DMS53 treated with DMSO at 0.1 percent for 48 hours (cell line): ENCODE measurements at regions not wholly inside any gene's neighbourhood (a gene's known extent, or its start where the extent isn't known, plus 50 kb on each side); places are given as distances from the start of the nearest gene placed in this dataset.

Source experiments
- DNase-seq: peaks from one replicate; lab custom pipeline; 2025; ENCODE audit not compliant: unreplicated experiment; lab: John Stamatoyannopoulos, UW

DNA sequence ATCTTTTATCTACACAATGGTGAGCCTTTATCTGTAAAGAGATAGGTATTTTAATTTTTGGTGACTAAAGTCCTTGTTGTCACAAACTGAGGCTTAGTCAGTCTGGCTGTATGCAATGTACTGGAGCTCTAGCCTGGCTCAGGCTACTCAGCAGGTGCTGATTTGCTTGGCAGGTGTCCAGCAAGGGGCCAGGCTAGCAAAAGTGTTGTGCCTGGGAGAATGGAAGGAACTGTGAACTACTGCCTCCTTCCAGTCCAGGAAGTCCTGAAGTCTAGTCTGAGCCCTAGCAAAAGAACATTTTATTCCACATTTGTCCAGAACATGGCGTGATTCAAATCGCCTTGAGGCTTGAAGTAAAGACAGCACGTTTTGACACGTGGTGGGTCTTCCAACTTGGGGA is 260.5 kb downstream of the CCDC85A start:
- DNase-seq: peak; percentile 54

DNA sequence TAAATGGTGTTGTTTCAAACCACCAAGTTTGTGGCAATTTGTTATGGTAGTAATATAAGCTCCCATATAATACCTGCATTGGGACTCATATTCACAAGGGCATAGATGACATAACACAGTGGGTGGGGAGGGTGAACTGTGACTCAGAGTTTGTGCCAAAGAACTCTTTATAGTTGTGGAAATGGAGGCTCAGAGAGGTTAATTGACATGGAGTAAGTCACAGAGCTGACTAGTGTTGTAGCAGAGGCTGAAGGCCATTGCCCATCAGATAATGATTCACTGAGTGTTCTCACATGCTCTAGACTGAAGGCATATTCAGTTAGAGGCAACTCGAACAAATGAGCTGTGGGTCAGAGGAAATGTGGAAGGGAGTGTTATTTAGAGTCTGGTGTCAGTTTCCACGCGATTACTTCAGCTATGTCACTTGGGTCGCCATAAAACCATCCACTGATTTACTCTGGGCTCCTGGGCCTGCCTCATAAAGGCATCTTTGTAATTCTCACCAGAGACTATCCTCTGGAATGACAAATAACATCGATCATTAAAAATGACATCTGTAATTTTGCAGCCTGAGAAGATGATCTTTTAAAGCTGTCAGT is 264.7 kb downstream of the CCDC85A start:
- DNase-seq: peak; percentile 10

- DNase-seq: peak; percentile 91
Observed at GRCh38 chr2:56449002-56449431, 265.2 kb downstream of the CCDC85A start.

GRCh38 chr2:56449449-56449860 is 265.7 kb downstream of the CCDC85A start:
- DNase-seq: peak; percentile 29

GRCh38 chr2:56450047-56450446 is 266.3 kb downstream of the CCDC85A start:
- no peak for DNase-seq

DNA sequence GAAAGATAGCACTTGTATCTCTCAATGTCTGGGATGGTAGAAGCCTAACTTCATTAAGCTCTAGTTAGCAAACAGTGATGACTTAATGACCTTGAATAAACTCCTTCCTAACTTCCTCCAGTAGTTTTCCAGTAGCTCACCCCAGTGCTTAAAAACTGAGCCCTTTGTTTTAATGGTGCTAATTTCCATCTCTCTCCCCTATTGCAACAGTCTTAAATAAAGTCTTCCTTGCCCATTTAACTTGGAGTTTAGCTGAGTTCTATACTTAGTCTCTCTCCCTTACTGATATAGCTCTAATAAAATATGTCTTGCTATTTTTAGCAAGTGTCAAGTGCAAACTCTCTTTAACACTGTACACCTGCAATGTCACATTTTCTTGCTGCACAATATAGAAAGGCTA is 267.0 kb downstream of the CCDC85A start:
- DNase-seq: no peak

- DNase-seq: no peak
Observed at GRCh38 chr2:56455642-56456041, 271.9 kb downstream of the CCDC85A start.

DNA sequence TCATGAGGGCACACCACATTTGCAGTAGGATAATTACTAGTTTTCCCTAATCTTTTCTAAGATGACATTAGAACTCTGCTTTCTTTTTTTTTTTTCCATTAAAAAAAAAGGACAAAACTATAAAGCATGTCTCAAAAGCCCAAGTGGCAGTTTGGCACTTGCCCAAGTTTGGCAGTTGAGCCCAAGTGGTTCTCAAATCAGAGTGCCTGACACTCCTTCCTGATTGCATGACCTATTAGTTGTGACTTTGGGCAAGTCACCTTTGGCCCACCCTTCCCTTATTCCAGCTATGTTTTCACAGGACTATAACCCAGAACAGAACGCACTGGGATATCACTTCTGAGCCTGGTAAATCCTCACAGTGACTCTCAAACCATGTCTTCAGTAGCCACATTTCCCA is 273.0 kb downstream of the CCDC85A start:
- DNase-seq: no peak

DNA sequence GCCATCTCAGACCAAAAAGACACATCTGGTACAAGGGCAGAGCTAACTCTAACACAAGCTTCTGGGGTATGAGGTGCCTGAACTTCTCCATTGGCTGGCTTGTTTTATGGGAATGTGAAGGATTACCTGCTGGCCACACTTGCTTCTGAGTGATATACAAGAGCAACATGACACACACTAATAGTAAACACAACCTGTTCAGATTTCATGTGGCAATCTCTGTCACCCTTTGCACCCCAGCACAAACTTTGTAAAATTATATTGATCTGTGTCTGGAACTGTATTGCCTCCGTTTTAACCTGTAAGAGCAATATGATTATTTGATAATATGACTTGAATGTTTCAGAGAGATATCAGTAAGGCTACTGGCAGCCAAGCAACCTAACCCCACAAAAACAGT is 276.7 kb downstream of the CCDC85A start:
- no peak for DNase-seq

DNA sequence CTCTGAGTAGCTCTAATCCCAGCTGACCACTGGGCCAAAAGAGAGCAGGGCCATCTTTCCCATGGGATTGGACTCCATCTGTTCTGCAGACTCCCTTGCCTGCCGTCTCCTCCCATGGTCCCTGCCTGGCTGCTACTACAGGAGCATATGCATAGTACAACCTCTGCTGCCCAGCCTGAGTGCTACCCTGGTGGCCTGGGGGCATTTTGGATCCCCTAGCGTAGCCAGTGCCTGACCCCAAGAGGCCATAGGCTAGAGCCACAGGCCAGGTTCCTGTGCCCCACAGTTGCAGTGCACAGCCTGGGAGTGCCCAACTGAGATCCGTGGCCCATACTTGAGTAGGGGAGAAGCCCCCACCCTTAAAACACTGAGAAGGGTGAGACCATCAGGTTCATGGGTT is 280.3 kb downstream of the CCDC85A start:
- DNase-seq: no peak

- no peak for DNase-seq
Observed at GRCh38 chr2:56464613-56465012, 280.8 kb downstream of the CCDC85A start.

GRCh38 chr2:56465491-56465890 is 281.7 kb downstream of the CCDC85A start:
- DNase-seq: no peak

DNA sequence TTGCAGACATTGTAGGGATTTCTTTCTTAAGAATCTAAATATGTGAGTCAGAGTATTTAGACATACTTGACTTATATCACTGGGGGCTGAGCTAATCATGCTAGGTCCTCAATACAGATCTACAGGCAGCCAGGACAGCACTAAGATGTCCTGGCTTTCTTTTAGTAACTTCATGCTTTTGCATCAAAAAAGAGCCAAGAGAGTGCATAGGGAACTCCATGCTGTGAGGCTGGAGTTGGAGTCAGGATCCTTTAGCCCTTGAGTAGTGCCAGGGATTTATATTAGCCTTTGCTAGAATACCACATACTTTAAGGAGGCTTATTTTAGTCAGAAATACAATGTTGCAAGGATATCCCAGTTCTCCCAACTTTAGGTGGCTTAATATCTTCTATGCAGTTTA is 289.7 kb downstream of the CCDC85A start:
- no peak for DNase-seq

- DNase-seq: peak; percentile 45
Observed at GRCh38 chr2:56474412-56475158, 290.8 kb downstream of the CCDC85A start.

DNA sequence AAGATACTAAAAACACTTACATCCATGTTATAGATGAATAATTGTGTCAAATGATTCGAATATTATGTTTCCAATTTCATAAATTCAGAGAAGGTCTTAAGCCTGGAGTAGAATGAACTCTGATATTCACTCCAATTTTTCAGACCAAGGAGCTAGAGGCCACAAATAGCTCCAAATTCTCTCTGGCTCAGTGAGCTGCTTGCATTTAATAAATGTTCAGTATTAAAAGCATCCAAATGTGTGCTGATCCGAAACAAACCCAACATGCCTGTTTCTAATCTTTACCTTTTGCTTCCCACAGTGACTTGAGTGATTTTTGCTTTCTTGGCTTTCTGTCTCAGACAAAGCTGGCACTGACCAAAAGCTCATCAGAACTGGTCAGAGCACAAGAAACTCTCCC is 291.4 kb downstream of the CCDC85A start:
- no peak for DNase-seq

DNA sequence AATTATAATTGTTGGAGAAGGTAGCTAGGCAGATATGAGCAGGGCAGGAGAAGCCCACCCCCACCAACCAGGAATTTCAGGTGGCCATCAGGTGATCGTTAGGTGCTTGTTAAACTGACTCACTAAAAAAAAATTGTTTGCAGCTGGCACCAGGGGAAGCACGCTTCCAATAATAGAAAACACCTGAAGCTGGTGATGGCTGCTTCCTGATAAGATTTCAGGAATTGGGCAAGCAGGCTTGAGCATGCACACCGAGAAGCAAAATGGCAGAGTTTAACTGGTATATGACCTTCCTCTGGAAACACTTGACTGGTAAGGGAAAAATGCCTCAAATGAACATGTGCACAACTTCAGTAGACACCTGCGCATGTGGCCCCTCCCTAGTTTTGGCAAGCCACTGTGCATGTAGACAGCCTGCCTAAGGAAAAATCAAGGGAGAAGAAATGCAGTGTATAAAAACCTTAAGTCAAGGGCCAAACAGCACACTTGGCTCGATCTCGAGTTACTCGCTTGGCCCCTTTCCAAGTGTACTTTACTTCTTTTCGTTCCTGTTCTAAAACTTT is 292.8 kb downstream of the CCDC85A start:
- no peak for DNase-seq

DNA sequence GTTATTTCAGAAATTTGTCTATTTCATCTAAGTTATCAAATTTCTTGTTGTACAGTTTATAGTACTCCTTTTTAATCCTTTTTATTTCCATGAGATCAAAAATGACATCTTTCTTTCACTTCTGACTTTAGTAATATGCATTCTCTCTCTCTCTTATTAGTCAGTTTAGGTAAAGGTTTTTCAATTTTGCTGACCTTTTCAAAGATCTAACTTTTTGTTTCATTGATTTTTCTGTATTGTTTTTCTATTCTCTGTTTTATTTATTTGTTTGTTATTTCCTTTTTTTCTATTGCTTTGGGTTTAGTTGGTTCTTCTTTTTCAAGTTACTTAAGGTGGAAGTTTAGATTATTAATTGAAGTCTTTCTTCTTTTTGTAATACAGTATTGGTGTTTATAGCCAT is 294.2 kb downstream of the CCDC85A start:
- DNase-seq: no peak

GRCh38 chr2:56483081-56483480 is 299.3 kb downstream of the CCDC85A start:
- DNase-seq: no peak

DNA sequence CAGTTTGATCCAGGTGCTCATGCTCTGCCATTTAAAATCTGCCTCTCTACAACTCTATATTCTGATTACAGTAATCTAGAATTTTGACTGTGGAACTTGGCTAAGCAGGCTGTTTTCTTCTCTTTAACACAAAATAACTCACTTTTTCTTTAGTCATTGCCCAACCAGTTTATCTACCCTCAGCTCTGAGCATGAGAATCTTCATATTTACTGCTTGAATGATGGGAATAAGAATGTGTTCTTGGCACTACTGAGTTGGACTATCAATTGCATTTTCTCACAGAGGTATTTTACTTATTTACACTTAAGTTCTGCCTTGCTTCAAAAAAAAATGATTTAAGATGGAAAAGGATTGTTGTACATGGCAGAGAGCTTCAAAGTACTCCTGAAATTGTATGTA is 301.1 kb downstream of the CCDC85A start:
- no peak for DNase-seq

DNA sequence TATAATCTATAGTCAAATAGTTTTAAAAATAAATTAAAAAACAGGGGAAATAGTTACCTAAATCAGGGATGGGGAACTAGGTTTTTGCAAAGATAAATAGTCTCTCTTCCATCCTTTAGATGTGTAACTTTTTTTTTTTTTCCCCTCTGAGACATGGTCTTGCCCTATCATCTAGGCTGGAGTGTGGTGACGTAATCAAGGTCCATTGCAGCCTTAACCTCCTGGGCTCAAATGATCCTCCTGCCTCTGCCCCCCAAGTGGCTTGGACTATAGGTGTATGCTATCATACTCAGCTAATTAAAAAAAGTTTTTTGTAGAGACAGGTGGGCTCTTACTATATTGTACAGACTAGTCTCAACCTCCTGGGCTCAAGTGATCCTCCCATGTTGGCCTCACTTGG is 316.5 kb downstream of the CCDC85A start:
- no peak for DNase-seq

DNA sequence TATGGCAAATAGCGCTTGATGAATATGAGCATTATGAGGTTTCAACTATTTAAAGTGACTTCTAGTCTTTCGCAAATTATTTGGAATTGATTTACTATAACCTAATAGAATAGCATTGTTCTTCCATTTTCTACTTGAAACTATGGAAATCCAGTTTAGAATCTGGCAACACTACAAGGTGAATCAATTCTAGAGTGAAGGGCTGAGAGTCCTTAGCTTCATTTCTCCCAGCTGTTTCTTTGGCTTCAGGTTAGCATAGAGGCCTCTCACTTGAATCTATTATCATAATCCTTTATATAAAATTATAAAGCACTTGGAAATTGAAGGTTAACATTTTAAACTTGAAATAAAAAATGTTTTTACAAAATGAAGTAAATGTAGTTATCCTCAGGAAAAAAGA is 318.8 kb downstream of the CCDC85A start:
- DNase-seq: no peak

- DNase-seq: no peak
Observed at GRCh38 chr2:56505885-56506284, 322.1 kb downstream of the CCDC85A start.

DNA sequence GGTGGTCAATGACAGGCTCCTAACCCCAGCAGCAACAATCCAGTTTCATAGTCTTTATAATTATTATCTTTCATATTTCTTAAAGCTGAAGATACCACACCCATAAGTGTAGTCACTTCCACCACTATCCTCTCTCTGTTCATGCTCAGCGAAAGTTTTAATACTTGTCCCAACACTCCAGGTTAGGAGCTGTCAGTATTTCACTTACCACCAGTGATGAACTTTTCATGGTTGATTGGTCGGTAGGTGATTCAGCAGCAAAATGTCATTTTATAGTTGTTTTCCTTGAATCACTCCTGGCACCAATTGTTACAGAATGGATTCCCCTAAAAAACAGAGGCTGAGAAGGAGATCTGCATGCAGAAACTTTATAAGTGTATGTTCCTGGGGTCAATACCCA is 324.9 kb downstream of the CCDC85A start:
- DNase-seq: no peak
